Activated T-cell treated with anti-CD3 and anti-CD28 coated beads, Interleukin-2, amount 50 U/mL, for 4 hours (primary cell): ENCODE measurements at regions not wholly inside any gene's neighbourhood (a gene's known extent, or its start where the extent isn't known, plus 50 kb on each side); places are given as distances from the start of the nearest gene placed in this dataset.
"Not testable (repeated sequence)": the region's sequence is repeated elsewhere in the genome, so short reads cannot be mapped to it uniquely, and the experiment has no call there.

Experiments used
- ATAC-seq, 2 donors: fragments of 200-7000 bp; cut with Tn5 transposase; one replicate each; pipeline ENCODE4 v1.10.0; 2021
- DNase-seq: peaks from one replicate; pipeline ENCODE4 v3.0.0-alpha.2; 2020
- H3K27me3 Mint-ChIP-seq: one replicate; pipeline ENCODE4 v1.8.0; 2021; ENCODE audit warnings: low read depth, mixed read lengths
- H3K36me3 Mint-ChIP-seq: one replicate; pipeline ENCODE4 v1.8.0; 2022; ENCODE audit warnings: mixed read lengths; ENCODE audit not compliant: insufficient read depth
- H3K4me1 Mint-ChIP-seq: one replicate; pipeline ENCODE4 v1.8.0; 2021; ENCODE audit warnings: low read depth, mixed read lengths
- H3K4me3 Mint-ChIP-seq: one replicate; pipeline ENCODE4 v1.8.0; 2021; ENCODE audit warnings: mild to moderate bottlenecking, moderate library complexity, mixed read lengths
- H3K9me3 Mint-ChIP-seq: one replicate; pipeline ENCODE4 v1.8.0; 2021; ENCODE audit warnings: mixed read lengths

DNA sequence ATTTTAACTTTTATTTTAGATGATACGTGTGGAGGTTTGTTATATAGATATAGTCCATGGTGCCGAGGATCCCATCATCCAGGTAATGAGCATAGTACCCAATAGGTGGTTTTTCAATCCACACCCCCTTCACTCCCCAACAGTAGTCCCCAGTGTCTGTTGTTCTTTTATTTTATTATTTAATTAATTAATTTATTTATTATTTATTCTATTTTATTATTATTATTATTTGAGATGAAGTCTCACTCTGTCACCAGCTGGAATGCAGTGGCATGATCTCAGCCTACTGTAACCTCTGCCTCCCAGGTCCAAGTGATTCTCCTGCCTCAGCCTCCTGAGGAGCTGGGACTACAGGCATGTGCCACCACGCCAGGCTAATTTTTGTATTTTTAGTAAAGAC lies 2086.2 kb downstream of the PCDH9 start:
- H3K4me1 Mint-ChIP-seq, result no peaks in the 10 kb centered on the region
- H3K27me3 Mint-ChIP-seq, result no peaks in the 10 kb centered on the region
- H3K9me3 Mint-ChIP-seq, result peaks cover 20% of the 10 kb centered on the region
- no peak overlapping the region for H3K4me3 Mint-ChIP-seq
- DNase-seq (no peak), ATAC-seq (no peak)
- no peaks in the 10 kb centered on the region for H3K36me3 Mint-ChIP-seq

DNA sequence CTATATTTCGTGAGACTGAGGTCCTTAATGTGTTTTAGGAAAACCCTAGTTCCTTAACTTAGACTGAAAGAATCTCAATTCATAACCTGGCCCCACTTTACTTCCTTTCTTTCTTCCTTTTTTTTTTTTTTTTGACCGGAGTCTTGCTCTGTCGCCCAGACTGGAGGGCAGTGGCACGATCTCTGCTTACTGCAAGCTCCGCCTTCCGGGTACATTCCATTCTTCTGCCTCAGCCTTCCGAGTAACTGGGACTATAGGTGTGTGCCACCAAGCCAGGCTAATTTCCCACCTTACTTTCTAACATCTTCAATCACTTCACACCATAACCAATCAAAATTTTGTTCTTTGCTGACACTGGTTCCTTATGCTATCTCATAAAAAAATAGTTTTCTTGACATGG lies 2097.0 kb downstream of the PCDH9 start:
- ATAC-seq (no peak), DNase-seq (no peak)
- peaks cover 20% of the 10 kb centered on the region for H3K9me3 Mint-ChIP-seq
- H3K27me3 Mint-ChIP-seq, result no peaks in the 10 kb centered on the region
- no peaks in the 10 kb centered on the region for H3K36me3 Mint-ChIP-seq
- H3K4me3 Mint-ChIP-seq, result no peak overlapping the region
- no peaks in the 10 kb centered on the region for H3K4me1 Mint-ChIP-seq

DNA sequence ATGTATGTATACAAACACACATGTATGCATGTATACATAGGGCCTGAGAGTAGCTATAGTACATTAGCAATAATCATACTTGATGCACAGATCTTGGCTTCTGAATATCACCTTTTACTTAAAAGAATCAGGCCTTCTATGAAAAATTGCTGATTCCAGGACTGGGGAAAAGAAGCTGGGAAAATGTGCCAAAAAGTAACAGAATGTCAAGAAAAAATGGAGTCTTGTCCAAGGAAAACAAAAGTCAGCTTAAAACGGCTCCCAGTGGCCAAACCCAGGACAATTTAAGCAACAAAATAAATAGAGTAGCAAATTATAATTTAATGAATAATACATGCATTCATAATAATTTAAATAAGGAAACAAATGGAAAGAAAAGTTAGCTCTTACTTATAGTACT lies 2104.9 kb downstream of the PCDH9 start:
- H3K9me3 Mint-ChIP-seq, result peaks cover 22% of the 10 kb centered on the region
- H3K36me3 Mint-ChIP-seq, result no peaks in the 10 kb centered on the region
- DNase-seq, result no peak
- no peak overlapping the region for H3K4me3 Mint-ChIP-seq
- H3K4me1 Mint-ChIP-seq, result no peaks in the 10 kb centered on the region
- no peak for ATAC-seq
- H3K27me3 Mint-ChIP-seq, result no peaks in the 10 kb centered on the region

DNA sequence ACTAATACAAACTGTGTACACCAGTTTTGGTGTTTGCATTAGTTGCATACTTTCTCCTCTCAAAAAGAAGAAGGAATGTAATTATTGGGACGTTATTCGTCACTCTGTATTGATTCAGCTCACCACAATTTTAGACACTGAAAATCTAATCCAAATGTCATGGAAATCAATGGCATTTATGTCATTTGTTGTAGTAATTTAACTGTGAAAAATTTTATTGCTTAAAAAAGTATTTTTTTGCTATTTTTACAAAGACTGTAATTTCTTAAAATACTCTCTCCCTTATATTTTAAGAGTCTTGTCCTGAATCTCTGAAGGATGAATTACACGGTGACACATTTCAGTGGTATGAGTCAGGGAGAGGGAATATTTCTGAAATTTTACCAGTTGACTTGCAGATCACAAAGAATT lies 2117.6 kb downstream of the PCDH9 start:
- Mint-ChIP-seq H3K36me3 (no peaks in the 10 kb centered on the region), H3K27me3 (no peaks in the 10 kb centered on the region), H3K9me3 (peaks cover 12% of the 10 kb centered on the region), H3K4me1 (no peaks in the 10 kb centered on the region), H3K4me3 (no peak overlapping the region)
- ATAC-seq (no peak), DNase-seq (no peak)

DNA sequence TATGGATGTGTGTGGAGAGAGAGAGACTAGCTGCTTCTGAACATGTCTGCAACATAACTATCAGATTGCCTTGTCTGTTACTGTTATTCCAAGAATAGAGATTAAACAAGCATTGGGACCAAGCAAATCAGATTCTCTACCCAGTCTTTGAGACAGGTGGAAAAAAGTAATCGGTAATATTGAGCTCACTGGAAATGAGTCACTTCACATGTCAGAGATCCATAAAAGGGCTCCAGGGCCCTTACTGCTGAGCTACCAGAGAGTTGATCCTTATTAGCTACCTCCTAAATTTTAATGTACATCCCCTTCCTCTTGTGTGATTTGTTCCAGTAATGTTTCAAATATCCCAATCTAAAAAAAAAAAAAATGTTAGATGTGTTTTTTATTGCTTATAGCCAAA lies 2118.0 kb downstream of the PCDH9 start:
- ATAC-seq (no peak), DNase-seq (no peak)
- Mint-ChIP-seq H3K9me3 (peaks cover 13% of the 10 kb centered on the region), H3K4me3 (no peak overlapping the region), H3K4me1 (no peaks in the 10 kb centered on the region), H3K36me3 (no peaks in the 10 kb centered on the region), H3K27me3 (no peaks in the 10 kb centered on the region)

DNA sequence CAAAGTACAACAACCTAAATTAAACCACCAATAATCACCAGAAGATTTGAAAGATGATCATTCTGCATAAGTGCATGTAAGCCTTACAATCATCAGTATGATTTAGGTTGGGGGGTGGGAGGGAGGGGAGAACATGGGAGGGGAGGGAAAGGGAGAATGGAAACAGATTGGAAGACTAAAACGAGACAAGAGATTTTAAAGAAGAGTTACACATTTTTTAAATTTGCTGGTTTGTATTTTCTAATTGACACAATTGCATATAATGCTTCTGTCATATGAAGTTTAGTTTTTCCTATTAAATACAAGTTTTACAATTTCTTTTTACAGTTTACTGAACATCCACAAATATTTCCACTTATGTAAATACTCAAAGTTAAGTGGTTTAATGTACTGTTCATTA lies 2118.9 kb downstream of the PCDH9 start:
- no peak for DNase-seq

DNA sequence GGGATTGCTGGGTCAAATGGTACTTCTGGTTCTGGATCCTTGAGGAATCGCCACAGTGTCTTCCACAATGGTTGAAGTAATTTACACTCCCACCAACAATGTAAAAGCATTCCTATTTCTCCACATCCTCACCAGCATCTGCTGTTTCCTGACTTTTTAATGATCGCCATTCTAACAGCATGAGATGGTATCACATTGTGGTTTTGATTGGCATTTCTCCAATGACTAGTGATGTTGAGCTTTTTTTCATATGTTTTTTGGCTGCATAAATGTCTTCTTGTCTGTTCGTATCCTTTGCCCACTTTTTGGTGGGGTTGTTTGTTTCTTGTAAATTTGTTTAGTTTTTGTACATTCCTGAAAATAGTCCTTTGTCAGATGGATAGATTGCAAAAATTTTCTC lies 2125.7 kb downstream of the PCDH9 start:
- H3K9me3 Mint-ChIP-seq, result peaks cover 32% of the 10 kb centered on the region
- ATAC-seq, H3K36me3 Mint-ChIP-seq, H3K27me3 Mint-ChIP-seq, DNase-seq, H3K4me1 Mint-ChIP-seq, H3K4me3 Mint-ChIP-seq: not testable (repeated sequence)

More for the DNA sequence above, 2118.9 kb downstream of the PCDH9 start:
- Mint-ChIP-seq H3K36me3 (no peaks in the 10 kb centered on the region), H3K4me1 (no peaks in the 10 kb centered on the region), H3K9me3 (peaks cover 22% of the 10 kb centered on the region), H3K4me3 (no peak overlapping the region), H3K27me3 (no peaks in the 10 kb centered on the region)
- ATAC-seq, result no peak

DNA sequence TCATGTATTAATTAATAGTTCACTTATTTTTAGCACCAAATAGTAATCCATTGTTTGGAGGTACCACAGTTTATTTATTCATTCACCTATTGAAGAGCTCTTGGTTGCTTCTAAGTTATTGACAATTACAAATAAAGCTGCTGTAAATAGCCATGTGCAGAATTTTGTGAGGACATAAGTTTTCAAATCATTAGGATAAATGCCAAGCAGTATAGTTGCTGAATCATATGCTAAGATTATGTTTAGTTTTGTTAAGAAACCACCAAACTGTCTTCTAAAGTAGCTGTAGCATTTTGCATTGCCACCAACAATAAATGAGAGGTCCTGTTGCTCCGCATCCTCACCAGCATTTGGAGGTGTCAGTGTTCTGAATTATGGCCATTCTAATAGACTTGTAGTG lies 2126.8 kb downstream of the PCDH9 start:
- no peaks in the 10 kb centered on the region for H3K36me3 Mint-ChIP-seq
- H3K27me3 Mint-ChIP-seq, result no peaks in the 10 kb centered on the region
- no peak for DNase-seq

DNA sequence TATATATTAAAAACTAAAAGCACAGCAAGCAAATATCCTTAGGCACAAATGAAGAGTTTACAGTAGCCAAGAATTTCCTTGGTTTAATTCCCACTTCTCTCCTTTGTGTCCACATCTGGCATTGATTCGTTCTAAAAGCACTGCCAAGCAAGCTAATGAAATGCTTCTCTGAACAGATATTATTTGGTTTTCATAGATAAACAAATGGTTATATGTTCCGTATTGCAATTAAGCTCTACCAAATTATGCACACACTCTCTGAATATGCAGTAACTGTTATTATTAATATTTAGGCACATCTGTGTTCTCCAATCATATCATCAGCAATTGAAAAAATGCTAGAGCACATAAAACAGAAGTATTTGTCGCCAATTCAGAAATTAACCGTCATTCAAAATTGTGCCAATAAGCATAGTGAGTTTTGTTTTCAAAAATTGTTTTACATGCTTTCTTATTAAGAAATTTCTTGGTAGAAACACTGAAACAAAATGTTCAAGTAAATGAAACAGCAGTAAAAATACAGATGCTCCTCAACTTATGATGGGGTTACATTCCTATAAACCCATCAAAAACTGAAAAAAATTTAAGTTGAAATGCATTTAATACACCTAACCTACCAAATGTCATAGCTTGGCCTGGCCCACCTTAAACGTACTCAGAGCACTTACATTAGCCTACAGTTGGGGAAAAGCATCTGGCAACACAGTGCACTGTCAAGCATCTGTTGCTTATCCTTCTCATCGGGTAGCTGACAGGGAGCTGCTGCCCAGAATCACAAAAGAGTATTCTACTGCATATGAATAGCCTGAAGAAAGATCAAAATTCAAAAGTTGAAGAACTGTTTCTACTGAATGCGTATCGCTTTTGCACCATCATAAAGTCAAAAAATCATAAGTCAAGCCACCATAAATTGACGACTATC lies 2134.7 kb downstream of the PCDH9 start:
- H3K9me3 Mint-ChIP-seq, result peaks cover 12% of the 10 kb centered on the region
- no peaks in the 10 kb centered on the region for H3K27me3 Mint-ChIP-seq
- no peak overlapping the region for H3K4me3 Mint-ChIP-seq
- DNase-seq (no peak), ATAC-seq (no peak)
- no peaks in the 10 kb centered on the region for H3K36me3 Mint-ChIP-seq
- no peaks in the 10 kb centered on the region for H3K4me1 Mint-ChIP-seq

More for the DNA sequence above, 2126.8 kb downstream of the PCDH9 start:
- no peaks in the 10 kb centered on the region for H3K4me1 Mint-ChIP-seq
- peaks cover 23% of the 10 kb centered on the region for H3K9me3 Mint-ChIP-seq
- H3K4me3 Mint-ChIP-seq, result no peak overlapping the region
- no peak for ATAC-seq

DNA sequence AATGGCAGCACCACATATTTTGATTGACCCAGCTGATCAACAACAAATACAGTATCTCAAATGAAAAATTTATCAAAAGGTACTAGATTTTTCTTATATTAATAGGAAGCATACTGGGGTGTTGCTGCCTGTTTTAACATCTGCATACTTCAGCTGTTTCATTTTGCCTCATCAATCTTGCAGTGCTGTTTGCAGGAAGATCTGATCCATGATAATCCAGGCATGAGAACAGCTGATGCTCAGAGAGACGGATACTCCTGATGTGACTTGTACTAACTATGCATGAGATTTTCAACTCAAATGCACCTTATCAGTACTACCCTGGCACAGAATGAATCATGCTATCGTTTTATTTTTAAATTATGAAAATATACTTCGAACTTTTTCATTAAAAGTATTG lies 2136.8 kb downstream of the PCDH9 start:
- Mint-ChIP-seq H3K36me3 (no peaks in the 10 kb centered on the region), H3K4me3 (no peak overlapping the region), H3K27me3 (no peaks in the 10 kb centered on the region), H3K9me3 (peaks cover 16% of the 10 kb centered on the region), H3K4me1 (no peaks in the 10 kb centered on the region)
- ATAC-seq (no peak), DNase-seq (no peak)

DNA sequence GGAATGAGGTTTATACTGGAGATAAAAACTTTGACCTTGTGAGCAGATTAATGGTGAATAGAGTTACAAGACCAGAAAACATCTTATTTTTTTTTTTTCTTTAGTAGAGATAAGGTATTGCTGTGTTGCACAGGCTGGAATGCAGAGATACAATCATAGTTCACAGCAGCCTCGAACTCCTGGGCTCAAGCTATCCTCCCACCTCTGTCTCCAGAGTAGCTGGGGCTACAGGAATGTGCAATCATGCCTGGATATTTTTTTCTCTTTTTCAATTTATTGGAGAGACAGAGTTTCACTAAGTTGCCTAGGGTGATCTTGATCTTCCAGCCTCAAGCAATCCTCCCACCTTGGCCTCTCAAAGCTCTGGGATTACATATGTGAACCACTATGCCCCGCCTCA lies 2139.1 kb downstream of the PCDH9 start:
- Mint-ChIP-seq H3K36me3 (no peaks in the 10 kb centered on the region), H3K4me3 (no peak overlapping the region), H3K4me1 (no peaks in the 10 kb centered on the region), H3K9me3 (peaks cover 8% of the 10 kb centered on the region), H3K27me3 (no peaks in the 10 kb centered on the region)
- no peak for DNase-seq
- no peak for ATAC-seq

DNA sequence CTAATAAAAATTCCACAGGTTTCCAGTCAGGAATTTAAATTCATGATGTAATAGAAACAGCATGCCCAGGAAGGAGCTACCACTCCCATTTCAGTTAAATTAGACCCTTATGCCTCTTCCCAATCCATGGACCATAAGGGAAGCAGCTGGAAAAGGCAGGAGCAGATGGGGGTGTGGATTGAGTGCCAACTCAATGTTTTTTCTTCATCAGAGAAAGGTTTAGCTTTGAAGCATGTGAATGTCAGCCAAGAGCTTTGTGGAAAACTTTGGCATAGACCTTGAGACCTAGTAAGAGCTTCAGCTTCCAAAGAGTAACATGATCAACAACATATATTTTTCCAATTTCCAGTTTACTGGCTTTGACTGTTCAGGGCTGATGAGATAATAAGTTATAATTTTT lies 2139.9 kb downstream of the PCDH9 start:
- Mint-ChIP-seq H3K27me3 (no peaks in the 10 kb centered on the region), H3K4me1 (no peaks in the 10 kb centered on the region), H3K9me3 (peaks cover 8% of the 10 kb centered on the region), H3K36me3 (no peaks in the 10 kb centered on the region), H3K4me3 (no peak overlapping the region)
- ATAC-seq (no peak), DNase-seq (no peak)

DNA sequence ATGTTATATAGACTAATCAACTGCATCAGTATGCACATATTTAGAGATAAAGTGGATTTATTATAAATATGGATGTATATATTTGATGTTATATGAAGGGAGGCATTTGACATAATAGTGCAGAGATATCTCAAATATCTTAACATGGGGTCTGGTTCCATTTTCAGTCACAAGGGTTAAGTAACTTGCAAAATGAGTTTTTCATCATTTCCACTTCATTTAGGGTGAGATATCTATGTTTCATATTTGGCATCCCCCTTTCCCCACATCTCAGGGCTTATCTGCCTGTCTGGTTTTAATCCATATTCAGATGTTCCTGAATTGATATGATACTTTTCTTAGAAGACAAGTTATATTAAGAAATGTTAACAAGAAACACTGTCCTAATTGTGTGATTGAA lies 2141.2 kb downstream of the PCDH9 start:
- H3K4me3 Mint-ChIP-seq, result no peak overlapping the region
- H3K9me3 Mint-ChIP-seq, result peaks cover 8% of the 10 kb centered on the region
- H3K36me3 Mint-ChIP-seq, result no peaks in the 10 kb centered on the region
- H3K27me3 Mint-ChIP-seq, result no peaks in the 10 kb centered on the region
- no peaks in the 10 kb centered on the region for H3K4me1 Mint-ChIP-seq
- ATAC-seq, result no peak
- no peak for DNase-seq

DNA sequence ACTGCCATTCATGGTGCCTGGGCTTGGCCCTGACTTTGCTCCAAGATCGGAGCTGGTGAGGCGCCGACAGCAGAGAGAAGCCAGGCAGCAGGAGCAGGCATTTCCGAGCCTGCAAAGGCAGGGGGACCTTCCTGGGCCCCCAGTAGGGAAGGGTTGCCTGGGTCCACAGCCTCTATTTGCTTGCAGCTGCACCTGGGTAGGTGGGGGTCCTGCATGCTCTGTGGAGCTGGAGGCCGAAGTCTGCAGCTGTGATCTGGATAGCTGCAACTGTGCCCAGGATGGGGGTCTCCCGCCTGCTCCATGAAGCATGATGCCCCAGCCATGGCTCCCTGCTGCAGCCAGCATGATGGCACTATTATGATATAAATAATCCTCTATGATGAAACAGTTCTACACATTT lies 2144.2 kb downstream of the PCDH9 start:
- no peak for DNase-seq
- ATAC-seq, result no peak

DNA sequence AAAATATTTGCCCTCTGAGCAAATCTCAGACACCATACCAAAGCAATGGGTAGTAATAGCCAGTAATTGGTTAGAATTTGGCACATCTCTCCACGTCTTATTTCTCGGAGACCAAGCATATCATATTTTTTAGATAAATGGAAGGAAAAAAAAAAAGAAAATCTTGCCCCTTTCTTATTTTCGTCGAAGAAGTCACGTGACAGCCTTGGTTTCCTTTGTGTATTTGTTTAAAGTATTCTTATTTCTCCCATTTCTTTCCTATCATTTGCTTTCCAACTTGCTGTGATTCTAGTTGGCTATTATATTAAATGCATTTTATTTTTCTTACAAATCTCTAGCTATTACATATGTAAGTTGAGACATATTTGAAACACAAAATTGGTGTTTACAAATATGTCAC lies 2155.9 kb downstream of the PCDH9 start:
- no peak for ATAC-seq
- Mint-ChIP-seq H3K4me1 (no peaks in the 10 kb centered on the region), H3K36me3 (no peaks in the 10 kb centered on the region), H3K9me3 (peaks cover 10% of the 10 kb centered on the region), H3K27me3 (no peaks in the 10 kb centered on the region), H3K4me3 (no peak overlapping the region)
- no peak for DNase-seq

More for the DNA sequence above, 2144.2 kb downstream of the PCDH9 start:
- Mint-ChIP-seq H3K4me3 (no peak overlapping the region), H3K9me3 (peaks cover 11% of the 10 kb centered on the region), H3K4me1 (no peaks in the 10 kb centered on the region), H3K27me3 (no peaks in the 10 kb centered on the region), H3K36me3 (no peaks in the 10 kb centered on the region)
